ENCODE measurements at regions not wholly inside any gene's neighbourhood (a gene's known extent, or its start where the extent isn't known, plus 50 kb on each side); places are given as distances from the start of the nearest gene placed in this dataset.

GRCh38 chr6:192313-192664 lies 100.0 kb upstream of the DUSP22 start:
- no peaks in the 10 kb centered on the region for H3K4me1 ChIP-seq
- H3K79me2 ChIP-seq, result no peaks in the 10 kb centered on the region
- H3K27me3 ChIP-seq (ENCODE audit: control insufficient read depth, insufficient read depth, low read length), result no peaks in the 10 kb centered on the region
- no peaks in the 10 kb centered on the region for H3K36me3 ChIP-seq (ENCODE audit: control insufficient read depth, insufficient read depth, low read length)
- H3K9me3 ChIP-seq (ENCODE audit: control insufficient read depth, low read length), result no peaks in the 10 kb centered on the region
- no peak overlapping the region for H3K4me3 ChIP-seq (ENCODE audit: low read depth, low read length)
- no peak overlapping the region for H3K9ac ChIP-seq
- H3K4me2 ChIP-seq (ENCODE audit: low read length), result no peak overlapping the region
- no peak overlapping the region for H2AFZ ChIP-seq
- H3K27ac ChIP-seq, result no peak overlapping the region
- TF ChIP-seq CTCF (IDR thresholded peaks at IDR 0.05), result no peak

GRCh38 chr6:193180-193579 lies 99.1 kb upstream of the DUSP22 start:
- Histone ChIP-seq H3K9me3 (ENCODE audit: control insufficient read depth, low read length) (no peaks in the 10 kb centered on the region), H3K27ac (no peak overlapping the region), H3K4me3 (ENCODE audit: low read depth, low read length) (no peak overlapping the region), H3K27me3 (ENCODE audit: control insufficient read depth, insufficient read depth, low read length) (no peaks in the 10 kb centered on the region), H3K9ac (no peak overlapping the region), H2AFZ (no peak overlapping the region), H3K36me3 (ENCODE audit: control insufficient read depth, insufficient read depth, low read length) (no peaks in the 10 kb centered on the region), H3K4me1 (no peaks in the 10 kb centered on the region), H3K79me2 (no peaks in the 10 kb centered on the region), H3K4me2 (ENCODE audit: low read length) (no peak overlapping the region)
- no peak for TF ChIP-seq CTCF (IDR thresholded peaks at IDR 0.05)

DNA sequence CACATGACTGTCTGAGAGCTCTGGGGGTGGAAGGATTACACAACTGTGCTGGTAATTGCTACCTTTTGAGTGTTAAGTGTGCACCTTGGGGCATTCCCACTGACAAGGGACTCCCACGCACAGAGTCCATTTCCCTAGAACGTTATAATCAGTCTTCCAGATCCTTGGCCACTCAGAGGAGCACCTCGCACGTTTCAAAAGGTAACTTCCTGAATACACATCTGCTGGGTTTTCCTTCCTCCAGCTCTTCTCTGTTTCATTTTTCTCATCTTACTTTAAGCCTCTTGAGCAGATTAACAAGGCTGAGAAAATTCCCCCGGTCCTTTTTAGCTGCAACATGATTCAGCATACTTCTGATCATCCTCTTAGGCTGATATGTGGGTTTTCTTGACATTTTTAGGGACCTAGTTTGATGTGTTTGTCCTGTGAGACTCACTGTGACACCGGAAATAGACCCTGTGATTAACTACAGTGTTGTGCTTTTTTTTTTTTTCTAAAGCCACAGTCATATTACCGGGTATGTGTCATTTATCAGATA lies 98.4 kb upstream of the DUSP22 start:
- no peak for TF ChIP-seq CTCF (IDR thresholded peaks at IDR 0.05)
- Histone ChIP-seq H3K27ac (no peak overlapping the region), H3K9ac (no peak overlapping the region), H3K9me3 (ENCODE audit: control insufficient read depth, low read length) (no peaks in the 10 kb centered on the region), H3K4me1 (no peaks in the 10 kb centered on the region), H3K4me2 (ENCODE audit: low read length) (no peak overlapping the region), H3K27me3 (ENCODE audit: control insufficient read depth, insufficient read depth, low read length) (no peaks in the 10 kb centered on the region), H3K36me3 (ENCODE audit: control insufficient read depth, insufficient read depth, low read length) (no peaks in the 10 kb centered on the region), H3K79me2 (no peaks in the 10 kb centered on the region), H2AFZ (no peak overlapping the region), H3K4me3 (ENCODE audit: low read depth, low read length) (no peak overlapping the region)

DNA sequence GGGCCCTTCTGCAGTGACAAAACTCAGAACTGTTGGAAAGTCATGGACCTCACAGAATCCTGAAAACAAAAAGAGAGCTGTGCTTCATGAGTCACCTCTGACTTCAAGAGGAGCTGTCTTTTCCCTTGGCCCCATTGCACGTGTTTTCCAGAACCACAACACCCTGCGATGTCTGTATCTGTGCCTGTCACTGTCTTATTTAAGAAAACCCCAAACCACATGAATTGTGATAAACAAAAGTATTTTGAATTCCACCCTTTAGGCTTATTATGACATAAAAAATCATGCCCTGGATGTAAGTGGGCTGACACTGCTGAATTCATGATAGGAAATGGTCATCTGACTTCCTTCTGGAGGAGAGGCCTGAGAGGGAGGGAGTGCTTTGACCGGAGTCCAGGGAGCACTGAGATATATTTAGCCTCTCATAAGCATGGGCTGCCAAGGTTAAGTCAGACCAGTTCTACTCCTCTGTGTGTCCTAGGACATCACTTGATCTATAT lies 96.4 kb upstream of the DUSP22 start:
- H3K79me2 ChIP-seq, result no peaks in the 10 kb centered on the region
- no peaks in the 10 kb centered on the region for H3K27me3 ChIP-seq (ENCODE audit: control insufficient read depth, insufficient read depth, low read length)
- H3K36me3 ChIP-seq (ENCODE audit: control insufficient read depth, insufficient read depth, low read length), result no peaks in the 10 kb centered on the region
- no peak overlapping the region for H3K4me3 ChIP-seq (ENCODE audit: low read depth, low read length)
- no peak overlapping the region for H2AFZ ChIP-seq
- H3K9me3 ChIP-seq (ENCODE audit: control insufficient read depth, low read length), result no peaks in the 10 kb centered on the region
- TF ChIP-seq CTCF (IDR thresholded peaks at IDR 0.05), result no peak
- H3K4me1 ChIP-seq, result no peaks in the 10 kb centered on the region
- no peak overlapping the region for H3K9ac ChIP-seq
- H3K27ac ChIP-seq, result no peak overlapping the region
- H3K4me2 ChIP-seq (ENCODE audit: low read length), result no peak overlapping the region

- no peak for TF ChIP-seq CTCF (IDR thresholded peaks at IDR 0.05)
- H3K27me3 ChIP-seq (ENCODE audit: control insufficient read depth, insufficient read depth, low read length), result no peaks in the 10 kb centered on the region
- H3K27ac ChIP-seq, result no peak overlapping the region
- no peak overlapping the region for H3K9ac ChIP-seq
- no peaks in the 10 kb centered on the region for H3K4me1 ChIP-seq
- no peak overlapping the region for H3K4me3 ChIP-seq (ENCODE audit: low read depth, low read length)
- no peak overlapping the region for H2AFZ ChIP-seq
- no peaks in the 10 kb centered on the region for H3K9me3 ChIP-seq (ENCODE audit: control insufficient read depth, low read length)
- H3K36me3 ChIP-seq (ENCODE audit: control insufficient read depth, insufficient read depth, low read length), result no peaks in the 10 kb centered on the region
- no peaks in the 10 kb centered on the region for H3K79me2 ChIP-seq
- H3K4me2 ChIP-seq (ENCODE audit: low read length), result no peak overlapping the region
These were observed 95.7 kb upstream of the DUSP22 start for GRCh38 chr6:196543-196942.

Measured in parathyroid adenoma (tissue), 2 donors.